GM19025 (cell line): ENCODE measurements at regions not wholly inside any gene's neighbourhood (a gene's known extent, or its start where the extent isn't known, plus 50 kb on each side); places are given as distances from the start of the nearest gene placed in this dataset.
"Not testable (repeated sequence)": the region's sequence is repeated elsewhere in the genome, so short reads cannot be mapped to it uniquely, and the experiment has no call there.

Experiments used
- ATAC-seq: cut with Tn5 transposase; IDR thresholded peaks from one replicate; pipeline ENCODE4 v1.9.1; 2021; ENCODE audit warnings: mild to moderate bottlenecking, low read depth, moderate library complexity; ENCODE audit not compliant: unreplicated experiment

DNA sequence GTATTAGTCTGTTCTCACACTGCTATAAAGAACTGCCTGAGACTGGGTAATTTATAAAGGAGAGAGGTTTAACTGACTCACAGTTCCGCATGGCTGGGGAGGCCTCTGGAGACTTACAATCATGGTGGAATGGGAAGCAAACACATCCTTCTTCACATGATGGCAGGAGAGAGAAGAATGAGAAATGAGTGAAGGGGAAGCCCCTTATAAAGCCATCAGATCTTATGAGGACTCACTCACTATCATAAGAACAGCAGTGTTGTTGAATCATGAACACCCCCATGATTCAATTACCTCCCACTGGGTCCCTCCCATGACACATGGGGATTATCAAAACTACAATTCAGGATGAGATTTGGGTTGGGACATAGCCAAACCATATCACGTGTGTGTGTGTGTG is 1764.4 kb upstream of the SEL1L start:
- not testable (repeated sequence) for ATAC-seq

DNA sequence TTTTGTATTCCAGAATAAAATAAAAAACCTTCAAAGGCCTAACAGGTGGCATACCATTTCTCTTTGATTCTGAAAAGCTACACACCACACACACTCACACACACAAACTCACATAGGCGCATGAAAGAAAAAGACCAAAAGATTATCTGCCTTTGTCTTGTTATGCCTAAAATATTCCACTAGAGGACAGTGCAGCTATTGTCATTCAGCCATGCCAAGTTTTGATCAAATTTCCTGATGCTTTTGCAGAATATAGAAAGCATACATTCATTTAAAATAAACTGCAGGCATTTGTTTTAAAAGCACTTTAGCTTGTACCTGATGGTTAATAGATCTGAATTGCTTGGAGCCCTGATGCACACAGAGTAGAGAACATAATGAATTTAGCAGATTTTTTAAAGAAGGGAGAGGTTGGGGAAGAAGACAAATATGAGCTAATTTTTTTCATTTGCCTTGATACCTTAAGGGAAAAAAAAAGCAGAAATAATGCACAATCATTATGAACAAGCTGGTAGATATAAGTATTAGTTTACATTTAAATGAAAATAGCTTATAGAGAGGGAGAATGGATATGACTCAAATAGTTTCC is 1766.9 kb upstream of the SEL1L start:
- ATAC-seq: no peak

DNA sequence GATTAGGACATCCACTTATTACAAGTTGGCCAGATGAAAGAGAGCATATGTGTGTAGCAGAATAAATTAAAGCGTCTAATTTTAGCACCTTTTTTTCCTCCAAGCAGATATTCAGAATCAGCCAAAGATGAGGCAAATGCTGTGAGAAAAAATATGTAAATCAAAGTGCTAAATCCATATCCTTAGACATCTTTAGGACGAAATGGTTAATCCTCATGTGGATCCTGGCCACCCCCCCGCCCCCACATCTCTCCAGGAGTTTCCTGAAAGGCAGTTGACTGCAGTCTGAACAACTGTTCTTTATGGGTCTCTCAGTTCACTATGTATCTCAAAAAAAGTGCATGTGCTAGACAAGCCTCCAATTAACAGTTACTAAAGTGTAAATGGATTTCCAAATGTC is 1768.1 kb upstream of the SEL1L start:
- no peak for ATAC-seq

DNA sequence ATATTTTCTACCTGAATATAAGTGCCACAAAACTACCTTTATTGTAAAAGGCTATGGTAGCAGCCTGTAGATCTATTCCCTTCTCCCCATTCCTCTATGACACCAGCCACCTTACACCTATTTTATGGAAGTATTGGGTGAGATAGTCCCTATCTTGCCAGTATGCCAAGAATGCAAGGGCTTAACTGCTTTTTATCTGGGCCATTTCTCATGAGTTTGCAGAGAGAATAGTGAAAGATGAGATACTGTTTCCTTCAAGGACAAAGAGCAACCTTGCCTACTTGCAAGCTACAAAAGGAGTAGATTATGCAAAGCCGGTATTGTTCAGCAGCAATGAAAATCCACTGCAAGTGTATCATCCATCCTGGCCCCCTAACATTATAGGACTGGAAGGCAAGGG is 1775.6 kb upstream of the SEL1L start:
- no peak for ATAC-seq

DNA sequence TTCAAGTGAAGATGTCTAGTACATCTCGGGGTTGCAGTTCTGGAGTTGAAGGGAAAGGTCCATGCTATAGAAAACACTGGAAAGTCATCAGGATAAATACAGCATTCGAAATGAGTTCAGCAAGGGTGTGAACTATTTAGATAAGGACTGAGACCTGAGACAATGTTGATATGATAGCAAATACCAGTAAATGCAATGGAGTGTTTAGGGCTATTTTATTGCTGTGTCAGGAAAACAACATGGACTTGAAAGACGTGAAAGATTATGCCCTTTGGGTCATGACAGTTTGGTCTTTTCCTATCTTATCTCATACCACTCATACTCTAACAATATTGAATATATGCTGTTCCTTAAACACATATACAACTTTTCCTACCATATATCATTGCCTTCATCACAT is 1776.2 kb upstream of the SEL1L start:
- no peak for ATAC-seq

DNA sequence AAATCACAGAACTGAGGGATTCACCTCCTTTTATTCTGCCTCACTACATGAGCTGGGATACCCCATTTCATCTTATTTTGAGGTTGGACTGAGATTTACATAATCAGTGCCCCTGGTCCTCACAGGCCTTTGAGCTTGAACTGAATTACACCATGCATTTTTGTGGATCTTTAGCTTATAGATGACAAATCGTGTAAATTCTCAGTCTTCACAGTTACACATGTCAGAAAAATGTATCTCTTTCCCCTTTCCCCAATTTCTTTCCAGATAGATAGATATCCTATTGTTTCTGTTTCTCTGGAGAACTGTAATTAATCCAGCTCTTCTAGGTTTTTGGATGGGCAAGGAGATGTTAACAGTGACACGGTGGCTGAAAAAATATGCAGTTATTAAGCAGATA is 1778.9 kb upstream of the SEL1L start:
- no peak for ATAC-seq

DNA sequence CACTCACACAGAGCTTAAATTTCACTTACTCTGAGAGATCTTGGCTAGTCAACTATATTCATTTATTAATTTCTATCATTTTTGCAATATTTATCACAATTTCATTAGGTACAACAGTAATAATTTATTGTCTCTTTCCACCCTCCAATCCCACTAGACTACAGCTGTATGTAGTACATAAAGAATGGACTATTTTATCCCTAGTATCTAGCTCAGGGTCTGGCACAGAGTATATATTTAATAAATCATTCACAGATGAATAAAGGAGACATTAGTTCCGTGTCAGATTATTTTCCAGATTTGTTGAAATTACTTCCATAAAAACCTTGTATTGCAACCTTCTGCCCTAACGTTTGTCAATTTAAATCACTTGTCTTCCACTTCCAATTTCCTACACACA is 1781.1 kb upstream of the SEL1L start:
- ATAC-seq: no peak

DNA sequence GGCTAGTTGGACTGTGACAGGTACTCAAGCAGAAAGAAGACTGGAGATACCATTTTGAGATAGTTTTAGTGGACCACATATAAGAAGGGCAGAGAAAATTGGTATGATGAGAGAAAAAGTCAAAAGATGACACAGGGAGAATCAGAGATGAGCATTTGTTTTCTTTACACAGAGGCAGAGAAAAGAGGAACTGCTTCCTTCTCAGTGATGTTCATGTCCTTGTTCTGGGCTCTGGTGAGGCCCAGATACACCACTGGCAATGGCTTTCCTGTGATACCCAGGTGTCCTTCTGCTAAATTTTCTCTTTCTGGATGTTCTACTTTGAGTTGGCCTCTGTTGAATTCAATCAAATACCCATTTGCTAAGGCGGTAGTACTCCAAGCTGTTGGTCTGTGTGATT is 1782.7 kb upstream of the SEL1L start:
- ATAC-seq: no peak

DNA sequence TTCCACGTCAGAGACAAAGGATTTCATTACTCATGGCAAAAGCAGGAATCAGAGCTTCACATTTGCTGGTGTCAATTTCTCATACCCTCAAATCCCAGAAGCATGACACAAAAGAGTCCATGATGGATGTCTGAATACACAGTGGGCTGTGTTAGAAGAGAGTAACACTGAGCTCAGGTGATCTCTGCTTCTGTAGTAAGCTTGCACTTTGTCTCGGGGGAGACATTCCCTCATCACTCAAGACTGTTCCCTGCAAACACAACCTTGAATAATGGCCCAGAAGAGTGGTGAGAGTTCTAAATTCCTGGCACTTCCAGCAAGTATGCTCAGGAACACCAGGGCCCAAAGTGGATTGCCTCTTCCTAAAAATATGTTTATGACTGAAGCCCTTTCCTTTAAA is 1787.2 kb upstream of the SEL1L start:
- ATAC-seq: no peak

DNA sequence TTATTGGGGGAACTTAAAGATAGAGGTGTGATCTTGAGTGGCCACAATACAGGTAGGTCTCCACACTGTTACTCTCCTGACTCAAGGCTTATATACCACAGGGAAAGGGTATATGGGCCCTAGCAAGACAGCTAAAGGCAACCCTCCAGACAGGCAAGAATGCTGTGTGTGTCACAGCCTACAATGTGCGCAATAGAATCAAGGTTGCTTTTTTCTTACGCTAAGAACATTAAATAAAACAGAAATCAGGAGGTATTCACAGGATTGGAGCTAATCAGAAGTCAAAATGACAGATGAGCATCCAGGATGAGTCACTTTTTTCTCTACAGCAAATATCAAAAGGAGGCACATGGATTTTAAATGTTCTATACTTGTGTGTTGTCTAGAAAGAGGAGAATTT is 1797.9 kb upstream of the SEL1L start:
- no peak for ATAC-seq

DNA sequence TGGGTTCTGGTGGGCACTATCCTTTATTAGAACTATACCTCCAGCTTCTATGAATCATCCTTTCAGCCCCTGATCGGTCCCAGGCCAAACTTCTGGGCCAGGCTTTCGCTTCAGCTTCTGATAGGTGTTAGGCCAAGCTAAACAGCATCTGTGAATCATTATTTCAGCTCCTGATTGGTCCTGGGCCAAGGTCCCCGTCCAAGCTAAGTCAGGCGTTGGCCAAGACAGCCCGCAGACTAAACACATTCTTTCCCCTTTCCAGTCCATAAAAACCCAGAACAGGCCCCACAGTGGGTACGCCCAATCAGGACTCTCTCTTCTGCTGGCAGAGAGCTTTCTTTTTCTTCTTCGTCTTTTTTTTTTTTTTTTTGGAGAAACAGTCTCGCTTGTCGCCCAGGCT is 1808.9 kb upstream of the SEL1L start:
- no peak for ATAC-seq

DNA sequence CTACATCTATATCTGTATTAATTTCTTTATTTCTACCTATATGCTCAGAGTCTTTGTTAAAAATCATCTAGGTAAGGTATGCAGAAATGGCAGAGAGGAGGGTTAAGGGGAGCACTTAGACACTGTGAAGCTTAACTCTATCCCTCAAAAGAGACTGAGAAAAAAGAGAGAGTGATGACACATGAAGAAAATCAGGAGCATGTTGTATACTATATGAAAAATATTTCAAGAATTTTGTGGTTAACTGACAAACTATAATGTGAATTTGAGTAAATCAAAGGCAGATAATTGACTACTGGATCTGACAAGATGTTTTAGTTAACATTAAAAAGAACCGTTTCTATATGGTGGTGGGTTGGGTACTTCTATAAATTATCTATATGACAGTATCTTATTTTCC is 1814.2 kb upstream of the SEL1L start:
- ATAC-seq: no peak

DNA sequence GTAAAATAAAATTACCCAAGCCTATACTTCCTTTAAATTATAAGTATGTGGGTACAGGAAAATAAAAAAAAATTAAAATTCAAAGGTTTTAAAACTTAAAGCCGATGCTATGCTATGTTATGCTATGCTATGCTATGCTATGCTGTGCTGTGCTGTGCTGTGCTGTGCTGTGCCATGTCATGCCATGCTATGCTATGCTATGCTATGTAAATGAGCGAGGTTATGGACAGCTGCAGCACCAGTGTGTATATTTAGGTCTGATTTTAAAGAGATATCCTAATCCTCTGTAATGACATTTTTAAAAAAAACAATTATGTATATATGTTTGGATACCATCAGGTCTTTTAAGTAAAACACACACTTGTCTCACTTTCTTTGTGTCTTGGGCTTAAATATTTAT is 1822.0 kb upstream of the SEL1L start:
- no peak for ATAC-seq

DNA sequence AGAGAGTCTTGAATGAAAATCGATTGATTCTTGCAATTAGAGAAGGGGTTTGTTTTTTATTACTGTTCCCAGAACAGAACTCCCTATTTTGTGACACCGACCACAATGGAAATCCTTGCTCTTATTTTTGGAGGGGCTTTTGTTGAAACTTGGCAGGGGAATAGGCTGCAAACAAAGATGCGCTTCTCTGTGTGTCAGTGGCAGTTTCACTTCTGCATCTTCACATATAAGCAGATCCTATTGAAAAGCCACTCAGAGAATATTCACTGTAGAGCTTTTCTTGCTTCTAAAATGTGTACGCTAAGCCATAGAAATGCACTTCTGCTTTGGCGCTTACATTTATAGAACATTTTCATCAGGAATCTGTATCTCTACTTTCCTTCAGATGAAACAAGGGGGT is 1822.4 kb upstream of the SEL1L start:
- no peak for ATAC-seq

DNA sequence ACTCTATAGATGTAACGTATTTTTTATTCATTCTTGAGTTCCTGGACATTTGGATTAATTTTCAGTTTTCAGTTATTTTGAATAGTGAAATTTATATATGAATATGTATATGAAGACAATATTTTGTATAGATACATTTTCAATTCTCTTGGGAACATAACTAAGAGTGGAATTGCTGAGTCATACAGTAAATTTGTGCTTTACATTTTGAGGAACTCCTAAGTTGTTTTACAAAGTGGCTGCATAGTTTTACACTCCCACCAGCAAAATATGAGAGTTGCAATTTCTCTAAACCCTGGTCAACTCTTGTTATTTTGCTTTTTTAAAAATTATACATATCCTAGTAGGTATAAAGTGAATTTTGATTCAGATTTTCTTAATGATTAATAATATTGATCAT is 1838.6 kb upstream of the SEL1L start:
- no peak for ATAC-seq

DNA sequence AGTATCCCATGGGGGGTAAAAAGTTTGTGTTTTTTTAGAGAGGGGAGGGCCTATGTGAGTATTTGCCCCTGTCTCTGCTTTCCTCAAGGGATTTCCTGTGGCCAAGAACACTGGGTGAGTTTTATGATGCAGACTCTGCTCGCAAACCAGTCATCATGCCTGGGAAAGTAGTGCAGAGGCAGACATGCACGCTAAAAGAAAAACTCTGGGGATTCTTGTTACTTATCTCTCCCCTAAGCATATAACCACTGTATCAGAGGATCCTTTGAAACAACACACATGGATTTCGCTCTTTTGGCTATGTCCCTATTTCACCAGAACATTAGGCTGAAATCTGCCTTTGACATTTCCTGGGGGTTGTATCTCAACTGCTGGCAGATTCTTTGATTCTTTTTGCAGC is 1845.8 kb upstream of the SEL1L start:
- ATAC-seq: no peak

DNA sequence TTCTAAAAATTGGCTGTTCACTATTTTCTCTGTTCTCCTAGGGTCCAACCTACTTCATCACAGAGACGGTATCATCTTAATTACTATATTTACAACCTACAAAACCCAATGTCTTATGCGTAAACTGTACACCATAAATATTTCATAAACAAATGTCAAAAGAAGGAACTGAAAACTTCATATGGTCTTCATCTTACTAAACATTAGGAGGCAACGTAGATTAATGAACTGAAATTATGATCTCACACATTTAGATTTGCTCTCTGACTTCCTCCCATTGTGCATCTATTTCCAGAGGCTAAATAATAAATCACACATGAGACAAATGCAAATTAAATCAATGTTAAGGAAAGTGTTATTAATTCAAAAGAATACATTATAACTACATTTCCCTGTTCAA is 1850.6 kb upstream of the SEL1L start:
- ATAC-seq: no peak

DNA sequence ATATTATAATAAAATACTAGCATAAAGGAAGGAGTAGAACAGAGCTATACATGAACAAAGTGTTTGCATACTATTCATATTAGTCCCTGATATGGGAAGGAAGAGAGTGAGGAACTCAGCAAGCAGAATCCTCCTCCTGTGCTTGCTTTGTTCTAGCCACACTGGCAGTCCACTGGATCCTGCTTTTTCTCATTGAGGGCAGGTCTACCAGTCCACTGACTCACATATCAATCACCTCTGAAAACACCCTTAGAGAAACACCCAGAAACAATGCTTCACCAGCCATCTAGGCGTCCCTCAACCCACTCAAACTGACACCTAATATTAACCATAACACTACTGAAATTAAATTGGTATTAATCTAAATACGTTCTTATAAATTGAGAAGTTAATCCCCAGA is 1861.7 kb upstream of the SEL1L start:
- ATAC-seq: no peak

DNA sequence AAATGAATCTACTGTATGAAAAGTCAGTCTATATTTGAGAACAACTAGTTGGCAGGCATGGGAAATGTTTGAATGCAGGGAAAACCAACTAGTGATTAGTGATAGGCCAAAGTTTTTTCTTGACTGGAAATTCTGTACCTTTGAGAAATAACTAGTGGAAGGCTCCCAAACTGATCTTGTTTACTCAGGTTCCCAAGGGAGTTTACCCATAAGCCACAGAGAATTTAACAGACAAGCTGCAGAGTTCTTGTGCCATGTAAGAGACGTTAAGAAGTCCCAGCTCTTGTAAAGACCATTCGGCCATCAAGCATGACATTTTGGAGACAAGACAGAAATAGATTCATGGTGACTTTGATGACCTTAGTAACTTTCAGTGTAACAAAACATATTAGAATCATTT is 1882.8 kb upstream of the SEL1L start:
- ATAC-seq: no peak

DNA sequence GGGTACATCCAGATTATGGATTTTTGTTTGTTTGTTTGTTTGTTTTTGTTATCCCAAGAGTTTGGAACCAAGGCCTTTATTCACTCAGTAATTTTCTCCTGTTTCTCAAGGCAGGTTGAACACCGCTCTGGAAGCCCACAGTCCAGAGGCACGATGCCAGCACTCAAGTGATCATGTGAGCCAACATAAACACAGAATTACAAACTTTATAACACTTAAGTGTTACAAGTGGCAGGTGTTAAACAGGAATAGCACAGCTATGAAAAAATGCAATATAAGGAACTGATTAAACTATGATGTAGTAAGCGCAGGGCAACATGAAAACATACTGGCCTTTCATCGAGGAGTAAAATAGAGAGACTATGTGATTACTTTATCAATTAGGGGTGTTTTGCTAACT is 1885.8 kb upstream of the SEL1L start:
- ATAC-seq: no peak

DNA sequence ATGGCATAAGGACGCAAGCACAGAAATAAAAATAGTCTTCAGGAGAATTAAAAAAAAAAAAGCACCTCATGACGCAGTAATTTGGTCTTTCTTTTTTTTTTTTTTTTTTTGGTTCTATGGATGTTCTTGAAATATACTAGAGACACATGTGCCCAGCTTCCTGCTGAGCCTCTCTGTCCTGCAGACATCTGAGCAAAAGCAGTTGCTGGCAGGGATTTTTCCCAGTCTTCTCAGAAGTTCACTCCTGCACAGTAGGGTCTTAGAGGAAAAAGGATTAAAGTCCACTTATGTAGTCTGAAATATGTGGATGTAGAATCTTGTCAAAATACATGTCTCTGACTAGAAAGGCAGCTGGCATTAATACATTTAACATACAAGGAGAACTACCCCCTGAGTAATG is 1888.1 kb upstream of the SEL1L start:
- ATAC-seq: no peak

DNA sequence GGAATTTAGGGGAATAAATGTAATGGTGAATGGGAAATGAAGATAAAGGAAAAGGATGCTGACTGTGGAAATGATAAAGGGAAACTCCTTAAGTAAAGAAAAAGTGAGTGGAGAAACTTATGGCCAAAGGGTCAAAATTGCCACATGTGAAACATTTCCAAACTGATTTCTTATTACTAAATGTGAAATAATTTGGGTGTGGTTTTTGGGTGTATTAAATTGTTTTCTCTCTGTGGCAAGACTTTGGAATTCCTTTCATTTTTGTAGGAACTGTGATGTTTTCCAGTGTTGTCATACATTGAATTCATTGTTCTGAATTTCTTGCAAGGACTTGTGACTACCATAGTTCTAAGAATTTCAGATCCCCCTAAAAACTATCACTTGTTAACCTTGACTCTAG is 1891.5 kb upstream of the SEL1L start:
- ATAC-seq: no peak

DNA sequence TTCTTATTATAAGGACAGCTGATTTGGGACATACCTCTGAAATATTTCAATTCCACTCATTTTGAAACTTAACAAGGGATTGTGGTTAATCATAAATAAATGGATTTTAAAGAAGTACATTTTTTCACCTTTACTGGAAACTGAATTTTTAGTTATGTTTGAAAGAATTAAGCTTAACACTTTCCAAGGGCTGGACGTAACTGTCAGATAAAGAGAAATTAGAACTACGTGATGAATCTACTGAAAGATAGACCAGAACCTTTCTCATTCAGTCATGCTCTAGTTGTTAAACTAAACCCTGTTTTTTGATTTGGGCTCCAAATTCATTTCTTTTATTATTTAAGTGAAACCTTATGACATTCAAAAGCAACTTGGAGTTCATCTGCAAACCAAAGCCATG is 1892.1 kb upstream of the SEL1L start:
- ATAC-seq: no peak
